ENCODE measurements at regions not wholly inside any gene's neighbourhood (a gene's known extent, or its start where the extent isn't known, plus 50 kb on each side); places are given as distances from the start of the nearest gene placed in this dataset.

DNA sequence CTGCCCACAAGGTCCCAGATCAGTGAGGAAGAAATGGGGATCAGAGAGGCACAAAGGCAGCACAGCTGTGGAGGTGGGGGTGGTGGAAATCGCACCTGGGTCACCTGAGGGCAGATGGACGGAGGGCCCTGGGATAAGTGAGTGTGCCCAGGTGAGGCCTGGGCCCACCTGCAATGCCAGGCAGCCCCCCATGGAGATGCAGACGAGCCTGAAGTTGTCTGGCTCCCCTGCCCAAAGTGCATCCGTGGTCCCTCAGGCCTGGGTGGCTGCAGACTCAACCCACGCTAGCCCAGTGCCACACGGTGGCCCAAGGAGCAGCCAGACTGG lies 84.9 kb downstream of the NCOR2 start:
- TF ChIP-seq, protein P1, sequence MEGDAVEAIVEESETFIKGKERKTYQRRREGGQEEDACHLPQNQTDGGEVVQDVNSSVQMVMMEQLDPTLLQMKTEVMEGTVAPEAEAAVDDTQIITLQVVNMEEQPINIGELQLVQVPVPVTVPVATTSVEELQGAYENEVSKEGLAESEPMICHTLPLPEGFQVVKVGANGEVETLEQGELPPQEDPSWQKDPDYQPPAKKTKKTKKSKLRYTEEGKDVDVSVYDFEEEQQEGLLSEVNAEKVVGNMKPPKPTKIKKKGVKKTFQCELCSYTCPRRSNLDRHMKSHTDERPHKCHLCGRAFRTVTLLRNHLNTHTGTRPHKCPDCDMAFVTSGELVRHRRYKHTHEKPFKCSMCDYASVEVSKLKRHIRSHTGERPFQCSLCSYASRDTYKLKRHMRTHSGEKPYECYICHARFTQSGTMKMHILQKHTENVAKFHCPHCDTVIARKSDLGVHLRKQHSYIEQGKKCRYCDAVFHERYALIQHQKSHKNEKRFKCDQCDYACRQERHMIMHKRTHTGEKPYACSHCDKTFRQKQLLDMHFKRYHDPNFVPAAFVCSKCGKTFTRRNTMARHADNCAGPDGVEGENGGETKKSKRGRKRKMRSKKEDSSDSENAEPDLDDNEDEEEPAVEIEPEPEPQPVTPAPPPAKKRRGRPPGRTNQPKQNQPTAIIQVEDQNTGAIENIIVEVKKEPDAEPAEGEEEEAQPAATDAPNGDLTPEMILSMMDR (IDR thresholded peaks at IDR 0.05) = no peak
- no peak for TF ChIP-seq POLR2A (IDR thresholded peaks at IDR 0.05)
